ENCODE measurements at regions not wholly inside any gene's neighbourhood (a gene's known extent, or its start where the extent isn't known, plus 50 kb on each side); places are given as distances from the start of the nearest gene placed in this dataset.

GRCh38 chr10:107471911-107472310, 307.4 kb upstream of the SORCS1 start:
- no peaks in the 10 kb centered on the region for H3K27me3 ChIP-seq
- TF ChIP-seq POLR2AphosphoS5 (IDR thresholded peaks at IDR 0.05), result no peak
- TF ChIP-seq EP300 (IDR thresholded peaks at IDR 0.05), result no peak
- no peak for TF ChIP-seq CTCF (IDR thresholded peaks at IDR 0.05)
- no peak for TF ChIP-seq POLR2A (IDR thresholded peaks at IDR 0.05)
- H3K4me3 ChIP-seq, result no peak overlapping the region
- H3K36me3 ChIP-seq, result no peaks in the 10 kb centered on the region
- 59 to 71% methylated on average over 2 of the region's 2 CpGs for WGBS, 2 donors
- H3K27ac ChIP-seq, result no peak overlapping the region
- DNase-seq, result no peak
- ATAC-seq (ENCODE audit: low FRiP score in 2 of 2), result no peak
- no peaks in the 10 kb centered on the region for H3K4me1 ChIP-seq
- H3K9me3 ChIP-seq, result no peaks in the 10 kb centered on the region

GRCh38 chr10:107453561-107453960, 289.1 kb upstream of the SORCS1 start:
- ATAC-seq (ENCODE audit: low FRiP score in 2 of 2), result no peak
- H3K4me3 ChIP-seq, result no peak overlapping the region
- H3K36me3 ChIP-seq, result no peaks in the 10 kb centered on the region
- DNase-seq, result no peak
- no peaks in the 10 kb centered on the region for H3K9me3 ChIP-seq
- TF ChIP-seq CTCF (IDR thresholded peaks at IDR 0.05), result no peak
- TF ChIP-seq POLR2AphosphoS5 (IDR thresholded peaks at IDR 0.05), result no peak
- no peak for TF ChIP-seq EP300 (IDR thresholded peaks at IDR 0.05)
- no peak for TF ChIP-seq POLR2A (IDR thresholded peaks at IDR 0.05)
- no peaks in the 10 kb centered on the region for H3K4me1 ChIP-seq
- WGBS, 2 donors, result 52 to 64% methylated on average over 4 of the region's 4 CpGs
- no peak overlapping the region for H3K27ac ChIP-seq
- no peaks in the 10 kb centered on the region for H3K27me3 ChIP-seq

GRCh38 chr10:107451047-107451446, 286.5 kb upstream of the SORCS1 start:
- Histone ChIP-seq H3K4me3 (no peak overlapping the region), H3K4me1 (no peaks in the 10 kb centered on the region), H3K9me3 (no peaks in the 10 kb centered on the region), H3K36me3 (no peaks in the 10 kb centered on the region), H3K27me3 (no peaks in the 10 kb centered on the region), H3K27ac (no peak overlapping the region)
- ATAC-seq (ENCODE audit: low FRiP score in 2 of 2) (no peak), DNase-seq (no peak)
- WGBS, 2 donors, result 46 to 62% methylated on average over 4 of the region's 4 CpGs
- no peak for TF ChIP-seq POLR2AphosphoS5 (IDR thresholded peaks at IDR 0.05)
- TF ChIP-seq CTCF (IDR thresholded peaks at IDR 0.05), result no peak
- no peak for TF ChIP-seq EP300 (IDR thresholded peaks at IDR 0.05)
- no peak for TF ChIP-seq POLR2A (IDR thresholded peaks at IDR 0.05)

- WGBS, 2 donors, result 87 to 93% methylated on average over 5 of the region's 5 CpGs
- H3K27ac ChIP-seq, result no peak overlapping the region
- no peaks in the 10 kb centered on the region for H3K9me3 ChIP-seq
- H3K4me3 ChIP-seq, result no peak overlapping the region
- H3K36me3 ChIP-seq, result no peaks in the 10 kb centered on the region
- no peak for ATAC-seq (ENCODE audit: low FRiP score in 2 of 2)
- no peaks in the 10 kb centered on the region for H3K27me3 ChIP-seq
- no peaks in the 10 kb centered on the region for H3K4me1 ChIP-seq
- TF ChIP-seq EP300 (IDR thresholded peaks at IDR 0.05) (no peak), POLR2AphosphoS5 (IDR thresholded peaks at IDR 0.05) (no peak)
- DNase-seq, result no peak
Measured at GRCh38 chr10:107450056-107450455, 285.6 kb upstream of the SORCS1 start.

GRCh38 chr10:107444443-107444842, 279.9 kb upstream of the SORCS1 start:
- no peaks in the 10 kb centered on the region for H3K27me3 ChIP-seq
- H3K4me1 ChIP-seq, result no peaks in the 10 kb centered on the region
- DNase-seq, result no peak
- no peak overlapping the region for H3K27ac ChIP-seq
- WGBS, 2 donors, result 83 to 84% methylated on average over 3 of the region's 3 CpGs
- ATAC-seq (ENCODE audit: low FRiP score in 2 of 2), result no peak
- no peak for TF ChIP-seq EP300 (IDR thresholded peaks at IDR 0.05)
- TF ChIP-seq CTCF (IDR thresholded peaks at IDR 0.05), result no peak
- TF ChIP-seq POLR2AphosphoS5 (IDR thresholded peaks at IDR 0.05), result no peak
- no peak for TF ChIP-seq POLR2A (IDR thresholded peaks at IDR 0.05)
- no peak overlapping the region for H3K4me3 ChIP-seq
- no peaks in the 10 kb centered on the region for H3K9me3 ChIP-seq
- H3K36me3 ChIP-seq, result no peaks in the 10 kb centered on the region

All from upper lobe of left lung (tissue), 6 donors.